Stimulated activated CD4-positive, alpha-beta T cell treated with anti-CD3 and anti-CD28 coated beads, Interleukin-1b, Interleukin-23, amount 100 ng/mL, for 1 hour (primary cell): ENCODE measurements at regions not wholly inside any gene's neighbourhood (a gene's known extent, or its start where the extent isn't known, plus 50 kb on each side); places are given as distances from the start of the nearest gene placed in this dataset.

Experiments used
- DNase-seq, 2 donors: peaks; one replicate each; pipeline ENCODE4 v3.0.0-alpha.2; 2020; ENCODE audit warnings: low read depth in 2 of 2

DNA sequence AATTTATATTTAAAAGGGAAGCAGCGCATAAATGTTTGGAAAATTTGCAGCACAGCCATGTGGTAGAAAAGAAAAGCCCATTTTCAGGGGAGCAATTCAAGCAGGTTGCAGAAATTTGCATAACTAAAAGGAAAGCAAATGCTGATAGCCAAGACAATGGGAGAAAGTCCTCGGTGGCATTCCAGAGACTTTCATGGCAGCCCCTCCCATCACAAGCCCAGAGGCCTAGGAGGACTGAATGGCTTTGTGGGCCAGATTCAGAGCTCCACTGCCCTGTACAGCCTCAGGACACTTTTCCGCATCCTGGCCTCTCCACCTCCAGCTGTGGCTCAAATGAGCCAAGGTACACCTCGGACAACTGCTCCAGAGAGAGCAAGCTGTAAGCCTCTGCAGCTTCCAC is 462.9 kb downstream of the CDK5RAP2 start:
- no peak for DNase-seq

DNA sequence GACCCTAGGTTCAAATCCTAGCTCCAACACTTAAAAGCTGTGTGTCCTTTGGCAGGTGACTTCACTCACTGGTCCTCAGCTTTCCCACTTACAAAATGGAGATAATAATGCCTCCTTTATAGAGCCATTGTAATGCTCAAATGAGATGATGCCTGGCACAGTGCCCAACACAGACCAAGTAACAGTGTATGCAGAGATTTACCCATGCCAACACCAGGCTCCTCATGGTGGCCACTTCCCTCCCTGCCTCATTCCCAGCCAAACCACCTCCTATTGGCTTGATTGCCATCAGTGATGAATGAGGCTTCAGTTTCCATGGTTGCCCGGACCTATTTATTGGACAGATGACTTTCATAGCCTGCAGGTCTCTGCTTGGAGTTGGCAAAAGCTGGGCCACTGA is 469.4 kb downstream of the CDK5RAP2 start:
- DNase-seq: no peak

DNA sequence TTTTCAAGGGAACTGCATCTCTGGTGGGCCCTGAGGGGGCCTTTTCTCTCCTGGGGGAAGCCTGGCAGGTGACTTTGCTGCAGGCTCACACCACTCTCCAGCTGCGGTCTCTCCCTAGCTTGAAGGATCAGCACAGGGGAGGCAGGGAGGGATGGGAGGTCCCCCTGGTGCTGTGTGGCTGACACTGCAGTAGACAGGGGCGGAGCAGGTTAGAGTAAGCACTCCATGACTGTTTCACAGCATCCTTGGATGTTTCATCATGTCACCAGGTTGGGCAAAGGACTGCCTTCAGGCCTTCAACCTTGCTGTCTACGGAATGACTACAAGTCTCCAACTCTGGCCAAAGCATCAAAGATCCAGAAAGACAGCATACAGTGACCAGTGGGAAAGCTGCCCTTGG is 470.7 kb downstream of the CDK5RAP2 start:
- DNase-seq: no peak

DNA sequence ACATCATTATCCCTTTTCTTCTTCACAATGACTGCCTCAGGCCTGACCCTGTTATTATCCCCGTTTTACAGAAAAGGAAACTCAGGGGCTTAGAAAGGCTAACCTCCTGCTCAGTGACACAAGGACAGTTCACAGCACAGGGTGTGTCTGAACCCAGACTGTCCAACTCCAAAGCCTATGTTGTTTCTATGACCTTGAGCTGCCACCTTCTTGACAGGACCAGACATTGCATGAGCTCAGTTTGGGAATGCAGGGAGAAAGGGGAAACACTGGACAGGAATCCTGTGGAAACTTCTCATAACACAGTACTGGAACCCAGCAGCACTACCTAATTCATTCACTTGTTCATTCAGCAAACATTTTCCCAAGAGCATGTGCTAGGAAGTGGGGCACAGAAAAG is 472.8 kb downstream of the CDK5RAP2 start:
- no peak for DNase-seq

DNA sequence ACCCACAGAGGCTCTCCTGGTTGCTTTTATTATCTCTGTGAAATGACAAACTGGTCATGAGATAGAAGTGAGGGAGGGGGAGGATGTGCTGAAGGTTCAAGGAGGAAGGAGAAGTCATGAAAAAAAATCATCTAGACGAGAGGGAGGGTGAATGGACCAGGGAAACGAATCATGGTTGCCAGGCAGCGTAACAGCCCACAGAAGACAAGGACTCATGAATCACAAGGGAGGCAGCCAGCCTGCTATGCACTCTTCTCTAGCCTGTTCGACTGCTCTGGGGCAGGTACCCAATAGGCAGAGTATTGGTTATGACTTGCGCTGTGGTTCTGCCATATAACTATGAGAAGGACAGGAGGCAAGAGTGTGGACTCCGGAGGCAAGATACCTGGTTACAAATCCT is 475.2 kb downstream of the CDK5RAP2 start:
- no peak for DNase-seq

DNA sequence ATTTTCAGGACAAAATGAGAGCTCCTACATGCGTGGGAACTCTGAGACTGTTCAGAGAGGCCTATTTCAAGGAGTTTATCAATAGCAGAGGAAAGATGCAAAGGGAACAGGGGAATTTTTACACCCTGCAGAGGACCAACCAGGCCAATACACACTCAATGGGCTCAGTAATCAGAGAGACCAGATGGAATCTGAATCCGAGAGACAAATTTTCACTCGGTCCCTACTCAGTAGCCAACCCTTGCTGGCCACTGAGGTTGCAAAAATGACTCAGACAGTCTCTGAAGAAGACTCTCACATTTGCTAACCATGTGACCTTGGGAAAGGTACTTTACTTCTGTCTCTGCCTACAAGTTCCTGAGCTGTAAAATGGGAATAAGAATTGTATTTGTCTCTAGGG is 479.4 kb downstream of the CDK5RAP2 start:
- no peak for DNase-seq

DNA sequence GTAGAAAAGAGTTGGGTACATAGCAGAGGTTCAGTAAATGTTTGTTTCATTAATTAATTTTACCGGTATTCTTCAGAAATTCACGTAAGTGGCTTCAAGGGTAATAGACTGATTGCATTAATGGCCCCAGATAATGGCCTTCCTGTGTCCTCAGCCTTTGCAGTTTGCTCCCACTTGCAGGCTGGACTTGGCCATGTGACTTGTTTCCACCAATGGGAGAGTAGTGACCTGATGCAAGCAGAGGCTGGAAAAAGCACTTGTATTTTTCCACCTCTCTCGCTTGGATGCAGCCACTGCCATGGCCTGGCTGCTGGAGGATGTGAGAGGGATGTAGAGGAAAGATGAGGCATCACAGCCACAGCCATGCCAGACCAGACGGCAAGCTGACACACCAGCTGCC is 480.9 kb downstream of the CDK5RAP2 start:
- no peak for DNase-seq

DNA sequence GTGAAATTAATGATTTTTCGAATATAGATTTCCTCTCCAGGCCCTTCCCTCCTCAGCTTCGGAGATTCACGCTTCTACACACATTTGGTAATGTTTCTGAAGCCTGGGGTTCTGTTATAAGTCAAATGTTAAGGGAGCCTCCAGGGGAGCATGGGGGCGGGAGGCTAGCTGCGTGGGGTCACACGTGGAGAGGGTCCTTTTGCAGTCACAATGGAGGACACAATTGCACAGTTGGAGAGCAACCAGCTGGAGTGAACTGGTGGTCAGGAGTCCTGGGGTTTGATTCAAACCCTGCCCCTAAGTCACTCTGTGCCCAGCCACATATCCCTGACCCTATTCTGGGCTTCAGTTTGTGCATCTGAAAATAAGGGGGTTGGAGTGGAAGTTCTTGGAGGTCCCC is 481.4 kb downstream of the CDK5RAP2 start:
- no peak for DNase-seq

DNA sequence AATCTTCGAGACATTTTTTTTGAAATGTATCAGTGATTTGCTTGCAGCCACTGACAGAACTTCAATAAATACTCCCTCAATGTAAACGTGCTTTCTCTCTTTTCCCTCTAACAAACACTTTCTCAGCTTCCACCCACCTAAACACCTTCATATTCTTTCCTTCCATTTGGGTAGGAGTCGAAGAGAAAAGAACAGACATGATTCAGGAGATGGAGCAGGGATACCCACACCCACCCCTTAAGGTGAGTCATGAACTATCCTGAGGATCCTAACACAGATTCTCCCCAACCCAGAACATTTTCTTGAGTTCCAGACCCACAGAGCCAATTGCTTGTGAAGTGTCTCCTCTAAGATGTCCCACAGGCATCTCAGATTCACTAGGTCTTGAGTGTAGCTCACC is 488.8 kb downstream of the CDK5RAP2 start:
- DNase-seq: no peak

DNA sequence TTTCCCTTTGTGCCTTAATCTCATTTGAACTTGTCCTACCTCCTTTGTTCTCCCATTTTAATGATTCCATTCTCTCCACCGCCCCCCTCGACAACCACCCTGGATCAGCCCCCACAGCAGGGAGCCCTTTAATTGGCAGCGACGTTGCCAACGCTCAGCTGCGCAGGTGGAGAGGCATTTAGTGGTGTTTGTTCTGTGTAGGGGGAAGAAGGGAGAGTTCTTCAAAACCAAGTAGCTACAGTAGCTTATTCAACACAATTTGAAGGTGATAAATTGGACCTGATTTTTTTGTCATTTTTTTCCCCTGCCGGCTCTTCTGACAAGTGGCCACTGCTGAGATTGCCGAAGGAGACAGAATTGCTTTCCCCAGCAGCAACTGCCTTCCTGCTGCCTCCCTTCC is 499.1 kb downstream of the CDK5RAP2 start:
- DNase-seq: no peak

DNA sequence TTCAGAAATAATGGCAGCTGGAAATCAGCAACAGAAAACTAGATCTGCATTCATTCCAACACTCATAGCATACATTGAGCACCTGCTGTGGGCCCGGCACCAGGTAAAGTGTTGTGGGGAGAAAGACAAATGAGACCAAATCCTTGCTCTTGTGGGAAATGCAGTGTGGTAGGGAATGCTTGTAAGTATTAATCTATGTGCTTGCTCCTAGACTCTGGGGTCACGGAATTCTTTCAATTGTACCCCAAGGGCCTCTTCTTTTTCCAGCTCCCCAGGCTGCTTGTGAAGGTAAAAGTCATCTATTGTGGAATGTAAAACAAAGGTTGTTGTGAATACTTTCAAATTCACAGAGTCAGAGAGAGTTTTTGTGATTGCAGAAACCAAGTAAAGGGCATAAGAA is 501.9 kb downstream of the CDK5RAP2 start:
- no peak for DNase-seq

DNA sequence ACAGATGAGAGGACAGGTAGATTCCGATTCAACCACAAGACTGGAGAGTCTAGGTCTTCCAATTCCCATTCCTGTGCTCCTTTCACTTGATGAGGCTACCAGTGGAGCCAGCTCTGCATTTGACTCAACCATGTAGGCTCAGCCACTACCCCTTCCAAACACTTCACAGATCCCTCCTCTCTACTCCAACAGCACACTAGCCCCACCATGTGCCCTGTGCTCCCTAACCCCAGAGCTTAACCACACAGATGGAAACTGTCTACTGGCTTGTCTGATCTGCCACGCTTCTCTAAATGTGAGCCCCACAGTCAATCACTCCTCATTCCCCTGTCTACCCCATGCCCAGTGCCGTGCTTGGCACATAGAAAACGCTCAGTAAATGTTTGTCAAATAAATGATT is 508.2 kb downstream of the CDK5RAP2 start:
- no peak for DNase-seq

DNA sequence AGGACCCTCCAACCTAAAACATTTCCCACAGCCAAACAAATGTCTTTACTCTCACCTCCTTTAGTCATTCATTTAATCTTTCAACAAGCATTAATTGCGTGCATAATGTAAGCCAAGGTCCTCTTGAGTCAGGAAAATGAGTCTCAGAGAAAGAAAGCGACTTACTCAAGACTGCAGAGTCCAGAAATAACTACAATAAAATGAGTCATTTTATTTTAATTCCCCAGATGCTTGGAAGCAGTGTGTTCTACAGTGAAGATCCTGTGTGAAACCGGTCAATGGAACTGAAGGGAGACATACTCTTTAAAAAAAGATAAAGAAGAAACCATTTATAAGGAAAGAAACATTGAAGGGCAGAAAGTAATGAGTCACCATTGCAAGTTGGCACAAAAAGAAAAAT is 513.7 kb downstream of the CDK5RAP2 start:
- DNase-seq: no peak

DNA sequence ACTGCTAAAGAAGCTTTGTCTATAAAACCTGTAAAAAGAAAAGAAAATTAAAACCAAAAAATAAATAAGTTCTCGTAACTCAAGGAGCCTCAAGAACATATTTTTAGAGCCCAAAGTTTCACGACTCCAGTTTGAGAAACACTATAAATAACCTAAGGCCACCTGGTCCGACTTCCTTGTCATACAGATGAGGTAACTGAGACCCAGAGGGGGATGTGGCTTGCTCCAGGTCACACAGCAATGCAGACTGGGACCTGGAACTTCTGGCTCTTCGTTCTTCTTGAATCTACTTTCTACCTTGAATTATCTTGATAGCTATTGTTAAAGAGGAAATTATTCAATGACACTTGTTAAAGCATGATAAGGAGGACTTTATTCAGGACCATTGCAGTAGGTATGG is 514.8 kb downstream of the CDK5RAP2 start:
- DNase-seq: no peak

DNA sequence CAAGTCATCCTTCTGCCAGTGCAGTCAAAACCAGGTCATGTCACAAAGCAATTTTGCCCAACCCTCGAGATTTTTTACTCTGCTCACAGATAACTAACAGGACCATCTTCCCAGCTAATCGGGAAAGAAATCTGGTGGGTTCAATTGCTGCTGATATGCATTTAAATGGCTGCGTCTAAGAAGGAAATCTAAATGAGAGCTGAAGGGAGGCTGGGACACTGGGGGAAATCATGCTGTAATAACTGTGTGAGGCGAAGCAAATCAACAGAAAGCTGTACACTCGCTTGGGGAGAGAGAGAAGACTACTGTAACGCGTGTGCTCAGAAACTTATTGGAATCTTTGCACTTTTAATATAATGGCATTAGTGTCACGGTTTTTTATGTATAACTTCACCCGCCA is 535.0 kb downstream of the CDK5RAP2 start:
- DNase-seq: no peak

DNA sequence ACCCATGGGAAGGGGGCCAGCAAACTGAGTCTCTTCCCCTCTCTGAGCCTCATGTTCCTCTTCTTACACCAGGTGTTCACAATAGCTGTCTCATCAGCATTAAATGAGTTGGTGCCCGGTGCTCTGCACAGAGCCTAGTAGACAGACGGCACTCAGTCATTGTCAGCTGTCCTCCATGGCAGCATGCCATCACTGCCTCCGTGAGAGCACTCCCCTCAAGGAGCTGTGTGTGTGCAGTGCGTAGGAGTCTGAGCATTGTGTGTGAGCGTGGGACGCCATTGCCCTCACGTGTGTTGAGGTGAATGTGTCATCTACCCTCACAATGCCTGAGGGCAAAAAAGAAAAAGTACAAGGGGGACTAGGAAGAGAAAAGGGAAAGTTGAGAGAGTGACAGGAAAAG is 536.5 kb downstream of the CDK5RAP2 start:
- no peak for DNase-seq

DNA sequence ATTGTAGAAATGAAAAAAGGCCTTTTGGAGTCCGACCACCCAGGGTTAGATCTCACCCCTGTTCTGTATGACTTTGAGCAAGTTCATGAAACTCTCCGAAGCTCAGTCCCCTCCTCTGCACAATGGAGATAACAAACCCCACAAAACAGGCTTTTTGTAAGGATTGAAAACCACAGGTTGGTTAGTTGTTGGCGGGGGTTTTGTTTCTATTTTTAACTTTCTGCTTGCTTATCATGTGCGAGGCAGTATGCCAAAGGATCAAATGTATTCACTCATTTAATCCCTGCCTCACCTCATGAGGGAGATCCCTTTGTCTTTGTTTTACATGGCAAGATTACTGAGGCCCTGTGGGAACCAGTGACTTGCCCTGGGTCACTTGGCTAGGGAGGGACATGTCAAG is 539.1 kb downstream of the CDK5RAP2 start:
- DNase-seq: no peak

DNA sequence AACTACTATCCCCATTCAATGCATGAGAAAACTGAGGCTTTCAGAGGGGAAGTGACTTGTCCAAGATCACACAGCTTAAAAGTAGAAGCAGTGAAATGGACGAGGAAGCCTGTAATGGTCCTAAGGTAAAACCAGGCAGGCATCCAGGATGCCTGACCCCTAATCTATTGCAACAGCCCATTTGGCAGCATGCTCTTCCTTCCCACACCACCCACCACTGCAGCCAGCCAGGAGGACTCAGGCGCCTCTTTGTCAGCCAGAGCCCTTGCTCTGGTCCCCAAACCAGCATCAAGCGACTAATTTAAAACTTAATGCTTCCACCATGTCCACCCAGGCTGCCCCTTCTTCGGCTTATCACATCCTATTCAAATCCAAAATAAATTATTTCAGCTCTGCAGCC is 541.6 kb downstream of the CDK5RAP2 start:
- DNase-seq: no peak

DNA sequence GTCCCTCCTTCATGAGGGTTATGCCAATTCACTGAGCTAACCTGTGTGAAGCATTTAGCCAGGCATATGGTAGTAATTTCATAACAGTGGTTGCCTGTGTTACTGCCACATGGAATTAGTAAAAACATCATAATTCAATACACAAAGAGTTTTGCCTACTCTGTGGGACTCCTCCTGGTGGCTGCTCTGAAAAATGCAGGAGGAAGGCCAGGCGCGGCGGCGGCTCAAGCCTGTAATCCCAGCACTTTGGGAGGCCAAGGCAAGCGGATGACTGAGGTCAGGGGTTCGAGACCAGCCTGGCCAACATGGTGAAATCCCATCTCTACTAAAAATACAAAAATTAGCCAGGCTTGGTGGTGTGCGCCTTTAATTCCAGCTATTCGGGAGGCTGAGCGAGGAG is 547.3 kb downstream of the CDK5RAP2 start:
- no peak for DNase-seq

DNA sequence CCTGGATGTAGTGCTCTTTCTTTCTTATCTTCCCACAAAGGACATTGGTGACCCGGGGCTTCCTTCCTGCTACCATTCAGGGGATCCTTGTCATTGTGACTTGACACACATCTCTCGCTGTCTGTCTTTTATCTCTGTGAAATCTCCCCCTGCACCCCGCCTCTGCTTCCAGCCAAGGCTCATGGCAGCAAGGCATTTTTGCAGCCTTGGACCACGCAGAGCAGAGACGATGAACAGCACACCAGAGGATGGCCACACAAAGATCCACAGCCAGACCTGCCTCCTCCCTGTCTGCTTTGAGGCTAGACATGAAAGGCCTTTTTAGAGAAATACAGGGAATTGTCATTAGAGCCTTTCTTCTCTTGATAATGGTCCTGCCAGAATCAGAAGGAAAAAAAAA is 549.1 kb downstream of the CDK5RAP2 start:
- DNase-seq: no peak

DNA sequence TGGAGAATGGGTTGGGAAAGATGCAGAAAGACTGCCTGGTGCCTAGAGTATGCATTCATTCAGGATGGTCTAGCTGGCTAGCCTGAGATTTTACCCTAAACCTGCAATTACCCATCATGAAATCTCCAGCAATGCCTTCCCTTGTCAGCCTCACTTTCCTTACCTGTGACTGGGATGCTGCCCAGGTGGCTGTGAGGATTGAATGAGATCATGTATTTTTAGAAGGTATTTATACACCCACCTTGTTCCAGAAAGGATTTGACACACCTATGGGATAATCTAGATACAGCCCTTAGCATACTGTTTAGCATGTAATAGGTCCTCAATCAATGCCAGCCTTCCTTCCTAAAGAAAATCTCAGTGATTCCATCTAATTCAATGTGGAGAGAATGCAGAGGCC is 561.4 kb downstream of the CDK5RAP2 start:
- no peak for DNase-seq

DNA sequence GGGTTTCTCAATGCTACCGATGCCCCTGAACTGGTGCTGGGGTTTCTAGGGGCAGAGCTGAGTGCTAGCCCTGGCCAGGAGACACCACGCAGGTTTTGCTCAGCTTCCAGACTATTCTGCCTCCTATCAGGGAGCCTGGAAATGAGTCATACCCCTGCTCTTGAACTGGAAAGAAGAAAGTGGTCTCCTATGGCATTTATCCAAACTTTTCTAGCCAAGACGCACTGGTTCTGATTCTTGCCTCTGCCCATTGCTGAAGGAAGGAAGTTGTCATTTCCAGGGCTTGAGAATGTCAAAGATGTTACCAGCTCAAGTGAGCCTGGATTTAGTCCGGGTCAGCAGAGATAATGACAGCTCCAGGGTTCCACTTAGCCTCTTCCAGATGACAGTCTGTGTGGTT is 561.9 kb downstream of the CDK5RAP2 start:
- no peak for DNase-seq

DNA sequence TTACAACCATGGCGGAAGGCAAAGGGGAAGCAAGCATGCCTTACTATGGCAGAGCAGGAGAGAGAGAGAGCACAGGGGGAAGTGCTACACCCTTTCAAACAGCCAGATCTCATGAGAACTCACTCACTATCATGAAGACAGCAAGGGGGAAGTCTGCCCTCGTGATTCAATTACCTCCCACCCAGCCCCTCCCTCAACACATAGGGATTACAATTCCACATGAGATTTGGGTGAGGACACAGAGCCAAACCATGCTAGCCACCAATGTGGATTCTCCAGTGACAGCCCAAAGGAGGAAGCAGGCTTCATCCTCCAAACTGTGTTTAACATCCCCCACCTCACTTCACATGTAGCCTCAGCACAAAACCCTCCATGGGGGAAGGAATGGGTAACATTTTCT is 563.7 kb downstream of the CDK5RAP2 start:
- DNase-seq: no peak

DNA sequence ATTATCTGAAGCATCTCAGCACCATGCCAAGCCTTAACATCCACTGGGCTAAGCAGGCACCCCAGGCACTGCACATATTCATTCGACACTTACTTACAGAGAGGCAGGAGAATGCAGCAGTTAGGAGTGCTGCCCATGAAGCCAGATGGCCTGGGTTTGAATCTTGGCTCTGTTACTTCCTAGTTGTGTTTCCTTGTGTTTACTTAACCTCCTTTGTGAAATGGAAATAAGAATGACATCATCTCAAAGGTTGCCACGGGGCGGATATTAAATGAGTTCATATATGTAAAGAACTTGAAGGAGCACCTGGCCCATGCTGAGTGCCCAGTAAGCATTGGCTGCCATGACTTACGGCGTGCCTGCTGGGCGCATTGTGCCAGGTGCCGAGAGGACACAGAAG is 565.2 kb downstream of the CDK5RAP2 start:
- DNase-seq: no peak

DNA sequence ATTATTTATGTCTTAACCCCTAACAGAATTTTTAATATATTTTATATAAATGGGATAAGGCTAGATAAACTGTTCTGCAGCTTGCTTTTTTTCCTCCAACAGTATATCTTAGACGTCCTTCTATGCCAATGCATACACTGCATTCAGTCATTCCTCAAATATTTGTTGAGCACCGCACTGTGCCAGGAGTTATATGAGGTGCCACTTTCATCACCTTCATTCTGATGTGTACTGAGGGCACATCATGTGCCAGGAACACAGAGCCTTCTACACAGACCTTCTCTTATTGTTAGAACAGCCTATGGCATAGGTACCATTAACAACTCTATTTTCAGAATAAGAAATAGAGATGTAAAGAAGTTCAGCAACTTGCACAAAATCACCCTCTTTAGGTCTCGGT is 570.1 kb downstream of the CDK5RAP2 start:
- no peak for DNase-seq
